ENCODE measurements at regions not wholly inside any gene's neighbourhood (a gene's known extent, or its start where the extent isn't known, plus 50 kb on each side); places are given as distances from the start of the nearest gene placed in this dataset.
"Not testable (repeated sequence)": the region's sequence is repeated elsewhere in the genome, so short reads cannot be mapped to it uniquely, and the experiment has no call there.

DNA sequence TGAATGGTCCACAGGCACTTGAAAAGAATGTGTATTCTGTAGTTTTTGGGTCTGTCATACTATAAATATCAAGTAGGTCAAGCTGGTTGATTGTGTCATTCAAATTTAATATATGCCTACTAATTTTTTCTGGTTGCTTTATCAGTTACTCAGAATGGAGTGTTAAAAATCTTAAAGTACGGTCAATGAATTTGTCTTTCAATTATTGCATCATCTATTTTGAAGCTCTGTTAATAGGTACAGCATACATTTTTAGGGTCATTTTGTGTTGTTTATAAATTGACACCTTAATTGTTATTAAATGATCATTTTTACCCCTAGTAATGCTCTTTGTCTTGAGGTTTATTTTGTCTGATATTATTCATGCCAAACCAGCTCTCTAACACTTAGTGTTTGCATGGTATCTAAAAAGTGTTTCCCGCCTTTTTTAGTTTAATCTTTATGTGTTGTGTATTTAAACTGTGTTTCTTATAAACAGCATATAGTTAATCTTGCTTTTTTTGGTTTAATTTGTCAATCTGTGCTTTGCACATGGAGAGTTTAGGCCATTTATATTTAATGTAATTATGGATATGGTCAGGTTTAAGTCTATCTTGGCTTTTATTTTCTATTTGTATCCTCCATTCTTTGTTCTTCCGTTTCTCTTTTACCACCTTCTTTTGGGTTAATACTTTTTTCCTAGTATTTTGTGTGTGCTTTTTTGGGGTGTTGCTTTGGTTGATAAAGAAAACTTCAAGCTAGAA is 204.9 kb upstream of the EEF2KMT start:
- no peak for DNase-seq

DNA sequence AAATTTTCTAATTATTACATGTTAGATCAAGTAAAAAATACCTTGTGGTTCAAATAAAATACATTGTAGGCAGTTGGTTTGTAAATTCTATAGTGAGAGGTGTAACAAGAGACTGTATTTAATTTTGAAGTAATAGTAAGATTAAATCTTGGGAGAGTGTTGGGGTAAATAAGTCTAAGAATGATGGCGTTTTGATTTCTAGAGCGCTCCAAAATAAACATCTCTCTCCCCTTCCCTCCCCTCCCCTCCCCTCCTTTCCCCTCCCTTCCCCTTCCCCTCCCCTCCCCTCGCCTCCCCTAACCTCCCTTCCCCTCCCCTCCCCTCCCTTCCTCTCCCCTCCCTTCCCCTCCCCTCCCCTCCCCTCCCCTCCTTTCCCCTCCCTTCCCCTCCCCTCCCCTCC is 200.6 kb upstream of the EEF2KMT start:
- DNase-seq = no peak

DNA sequence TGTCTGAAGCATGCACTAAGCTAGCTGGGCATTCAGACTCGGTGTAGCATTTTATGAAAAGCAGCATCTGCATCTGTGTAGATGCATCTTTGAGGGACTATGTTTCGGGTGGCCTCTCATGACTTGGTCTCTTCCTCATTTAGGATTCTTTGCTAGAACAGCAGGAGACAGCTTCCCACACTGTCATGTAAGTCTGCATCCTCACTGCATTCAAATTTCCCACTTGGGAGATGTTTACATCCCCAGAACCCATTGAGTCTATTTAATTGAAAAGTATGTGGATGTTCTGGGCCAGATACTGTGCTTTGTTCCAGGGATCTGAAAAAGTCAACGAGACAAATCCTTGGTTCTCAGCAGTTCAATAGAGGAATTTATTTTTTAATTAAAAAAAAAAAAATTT is 198.6 kb upstream of the EEF2KMT start:
- no peak for DNase-seq

DNA sequence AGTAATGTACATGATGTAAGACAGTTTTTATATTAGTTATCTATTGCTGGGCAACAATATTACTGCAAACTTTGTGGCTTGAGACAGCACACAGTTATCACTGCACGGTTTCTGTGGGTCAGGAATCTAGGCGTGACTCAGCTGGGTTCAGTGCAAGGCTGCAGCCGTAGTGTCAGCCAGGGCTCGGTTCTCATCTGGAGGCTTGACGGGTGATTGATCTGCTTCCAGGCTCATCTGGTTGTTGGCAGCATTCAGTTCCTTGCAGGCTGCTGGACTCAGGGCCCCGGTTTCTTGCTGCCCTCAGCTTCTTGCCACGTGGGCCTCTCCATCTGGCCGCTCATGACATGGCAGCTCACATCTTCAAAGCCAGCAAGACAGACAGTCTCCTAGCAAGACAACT is 197.7 kb upstream of the EEF2KMT start:
- DNase-seq = not testable (repeated sequence)

DNA sequence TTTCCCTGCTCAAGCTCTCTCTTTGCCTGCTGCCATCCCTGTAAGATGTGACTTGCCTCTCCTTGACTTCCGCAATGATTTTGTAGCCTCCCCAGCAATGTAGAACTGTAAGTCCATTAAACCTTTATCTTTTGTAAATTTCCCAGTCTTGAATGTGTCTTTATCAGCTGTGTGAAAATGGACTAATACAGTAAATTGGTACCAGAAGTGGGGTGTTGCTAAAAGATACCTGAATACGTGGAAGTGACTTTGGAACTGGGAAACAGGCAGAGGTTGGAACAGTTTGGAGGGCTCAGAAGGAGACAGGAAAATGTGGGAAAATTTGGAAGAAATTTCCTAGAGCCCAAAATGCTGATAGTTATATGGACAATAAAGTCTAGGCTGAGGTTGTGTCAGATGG is 184.6 kb upstream of the EEF2KMT start:
- not testable (repeated sequence) for DNase-seq

DNA sequence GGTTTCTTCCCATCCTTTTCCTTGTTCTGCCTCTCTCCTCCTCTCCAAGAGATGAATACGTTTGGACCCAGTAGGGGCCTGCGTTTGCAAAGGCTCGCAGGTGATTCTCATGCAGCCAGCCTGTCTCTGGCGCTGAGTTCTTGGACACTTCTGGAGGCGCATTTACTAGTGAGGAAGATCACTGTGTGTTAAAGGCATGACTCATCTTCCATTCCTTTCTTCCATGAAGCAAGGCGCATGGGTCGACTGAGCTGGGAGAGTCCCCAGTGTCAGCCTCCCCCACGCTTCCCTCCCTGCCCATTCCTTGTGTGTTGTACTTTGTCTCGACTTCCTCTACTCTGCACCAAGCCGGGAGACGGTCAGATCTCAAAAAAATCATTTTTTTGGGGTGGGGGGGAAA is 159.9 kb upstream of the EEF2KMT start:
- DNase-seq = no peak

DNA sequence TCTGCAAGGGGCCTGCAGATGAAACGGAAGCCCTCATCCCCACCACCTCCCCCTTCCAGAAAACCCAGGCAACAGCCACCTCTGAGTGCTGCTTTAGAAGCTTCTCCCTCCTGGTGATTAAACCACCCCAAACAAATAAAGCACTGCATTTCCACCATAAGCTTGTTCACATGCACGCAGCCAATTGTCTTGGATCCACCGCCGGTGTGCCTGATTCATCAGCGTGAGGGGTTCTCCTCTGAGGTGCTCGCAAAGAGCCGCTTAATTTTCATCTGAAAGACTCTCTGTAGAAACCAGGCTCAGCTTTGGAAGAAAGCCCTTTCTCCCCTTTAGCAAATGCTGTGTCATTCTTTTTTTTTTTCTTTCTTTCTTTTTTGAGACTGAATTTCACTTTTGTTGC is 155.2 kb upstream of the EEF2KMT start:
- no peak for DNase-seq

DNA sequence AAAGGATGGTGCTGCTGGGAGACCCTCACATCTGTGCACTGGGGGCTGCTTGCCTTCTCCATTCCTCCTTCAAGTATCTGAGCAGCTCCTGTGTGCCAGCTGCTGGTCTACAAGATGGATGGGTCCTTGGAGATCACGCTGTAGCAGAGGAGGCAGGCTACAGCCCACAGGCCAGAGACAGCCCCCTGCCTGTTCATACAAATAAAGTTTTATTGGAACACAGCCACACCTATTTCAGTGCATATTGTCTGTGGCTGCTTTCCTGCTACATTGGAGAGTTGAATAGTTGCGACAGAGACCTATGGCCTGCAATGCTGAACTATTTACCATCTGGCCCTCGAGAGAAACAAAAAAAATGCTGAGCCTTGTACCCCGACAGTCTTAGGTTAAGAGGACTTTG is 149.8 kb upstream of the EEF2KMT start:
- not testable (repeated sequence) for DNase-seq

DNA sequence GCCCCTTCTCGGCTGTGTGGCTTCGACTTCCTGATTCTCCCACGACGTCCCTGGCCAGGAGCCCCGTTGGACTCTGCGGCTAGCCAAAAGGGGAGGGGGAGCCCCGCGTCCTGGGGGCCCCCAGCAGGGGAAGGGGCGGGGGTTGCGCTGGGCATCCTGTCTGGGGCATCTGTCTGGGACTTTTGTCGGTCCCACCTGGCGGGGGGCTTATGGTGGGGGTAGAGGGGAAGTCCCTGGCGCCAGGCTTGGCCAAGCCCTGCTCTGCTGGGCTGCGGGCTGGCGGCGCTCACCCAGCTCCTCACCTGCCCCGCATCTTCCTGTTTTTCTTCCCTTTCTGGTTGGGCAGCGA is 142.7 kb upstream of the EEF2KMT start:
- DNase-seq = not testable (repeated sequence)

DNA sequence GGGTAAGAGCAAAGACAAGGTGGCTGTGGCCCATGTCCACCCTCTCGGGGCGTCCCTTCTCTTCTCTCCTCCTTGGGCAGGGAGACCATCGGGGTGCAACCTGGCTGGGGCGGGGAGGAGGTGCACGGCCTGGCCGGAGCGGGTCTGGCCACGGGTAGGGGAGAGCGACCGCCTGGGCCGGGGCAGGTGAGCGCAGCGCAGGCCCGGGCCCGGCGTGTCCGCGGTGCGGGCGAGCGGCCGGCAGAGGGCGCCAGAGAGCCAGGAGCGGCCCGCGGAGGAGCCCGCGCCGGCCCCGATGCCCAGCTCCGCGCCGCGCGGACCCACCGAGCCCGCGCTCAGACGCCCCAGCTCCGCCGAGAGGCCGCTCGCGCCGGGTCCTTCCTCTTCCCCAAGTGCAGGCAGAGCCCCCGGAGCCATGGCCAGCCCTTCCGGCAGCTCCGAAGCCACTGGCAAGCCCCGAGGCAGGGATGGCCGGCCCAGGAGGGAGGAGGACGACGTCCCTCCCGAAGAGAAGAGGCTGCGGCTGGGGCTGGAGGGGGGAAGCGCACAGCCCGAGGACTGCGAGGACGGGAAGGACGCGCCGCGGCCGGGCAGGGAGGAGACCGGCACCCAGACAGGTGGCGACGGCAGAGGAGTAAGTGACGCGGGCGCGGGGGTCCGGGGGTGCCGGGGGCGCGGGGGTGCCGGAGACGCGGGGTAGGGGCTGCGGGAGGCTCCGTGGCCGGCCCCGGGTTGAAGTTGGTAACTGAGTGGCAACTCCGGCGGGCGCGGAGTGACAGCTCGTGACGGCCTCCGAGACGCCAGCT is 142.1 kb upstream of the EEF2KMT start:
- not testable (repeated sequence) for DNase-seq

DNA sequence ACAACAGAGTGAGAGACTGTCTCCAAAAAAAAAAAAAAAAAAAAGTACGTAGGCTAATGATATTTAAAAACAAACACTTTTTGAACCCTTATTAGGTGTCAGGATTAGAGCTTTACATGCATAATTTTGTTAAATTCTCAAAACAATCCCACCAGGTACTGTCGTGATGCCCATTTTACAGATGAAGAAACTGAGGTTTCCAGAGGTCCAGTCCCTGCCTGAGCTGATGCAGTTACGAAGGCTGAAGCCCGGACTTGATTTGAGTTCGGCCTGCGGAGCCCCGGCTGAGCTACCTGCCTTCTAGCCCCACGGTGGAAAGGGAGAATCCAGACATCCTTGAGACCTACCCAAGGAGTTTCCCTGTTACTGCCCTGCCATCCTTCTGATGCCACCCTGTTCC is 137.5 kb upstream of the EEF2KMT start:
- DNase-seq = no peak

DNA sequence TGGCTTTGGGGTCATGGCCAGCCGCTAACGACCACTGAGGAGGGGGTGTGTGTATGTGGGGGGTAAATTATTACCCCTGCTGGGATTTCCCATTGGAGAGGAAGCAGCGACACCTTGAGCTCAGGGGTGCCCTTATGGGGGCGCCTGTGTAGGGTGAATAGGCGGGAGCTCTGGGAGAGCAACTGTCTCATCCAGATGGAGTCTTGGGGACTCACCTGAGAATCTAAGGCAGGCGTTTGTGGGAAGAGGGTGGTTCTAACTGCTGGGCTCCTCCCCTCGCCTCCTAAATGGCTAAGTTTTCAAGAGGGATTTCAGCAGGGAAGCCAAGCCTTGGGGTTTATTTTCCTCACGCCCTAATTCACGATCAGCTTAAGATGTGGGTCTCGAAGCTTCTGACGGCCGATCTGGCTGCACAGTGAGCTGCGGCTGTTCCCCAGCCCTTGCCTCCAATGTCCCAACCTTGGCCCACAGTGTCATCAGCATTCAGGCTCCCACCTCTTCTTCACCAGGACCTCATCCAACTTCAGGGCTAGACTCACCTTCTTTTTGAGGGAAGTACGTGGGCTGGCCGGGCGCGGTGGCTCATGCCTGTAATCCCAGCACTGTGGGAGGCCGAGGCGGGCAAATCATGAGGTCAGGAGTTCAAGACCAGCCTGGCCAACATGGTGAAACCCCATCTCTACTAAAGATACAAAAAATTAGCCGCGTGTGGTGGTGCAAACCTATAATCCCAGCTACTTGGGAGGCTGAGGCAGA is 136.9 kb upstream of the EEF2KMT start:
- DNase-seq = no peak

DNA sequence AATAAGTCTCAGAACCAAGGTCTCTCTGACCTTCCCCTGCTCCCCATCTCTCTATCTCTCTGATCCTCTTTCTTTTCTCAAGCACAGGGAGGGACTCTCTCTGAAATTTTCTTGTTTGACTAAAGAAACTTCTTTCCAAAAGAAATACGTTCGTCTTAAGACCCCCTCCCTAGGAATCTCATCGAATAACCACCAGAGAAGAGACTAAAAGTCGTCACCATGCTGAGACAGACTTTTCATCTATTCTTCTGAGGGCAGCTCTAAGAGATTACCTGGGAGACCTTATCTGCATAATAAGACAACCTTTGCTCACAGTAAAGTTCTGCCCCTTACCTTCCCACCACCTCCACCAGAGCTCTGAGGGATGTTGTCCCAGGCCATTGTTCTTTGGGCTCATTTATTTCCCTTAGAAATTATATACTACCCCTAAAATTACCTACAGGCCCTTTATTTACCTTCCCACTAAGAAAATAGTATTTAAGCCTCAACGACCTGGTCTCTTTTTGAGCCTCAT is 133.7 kb upstream of the EEF2KMT start:
- DNase-seq = no peak

DNA sequence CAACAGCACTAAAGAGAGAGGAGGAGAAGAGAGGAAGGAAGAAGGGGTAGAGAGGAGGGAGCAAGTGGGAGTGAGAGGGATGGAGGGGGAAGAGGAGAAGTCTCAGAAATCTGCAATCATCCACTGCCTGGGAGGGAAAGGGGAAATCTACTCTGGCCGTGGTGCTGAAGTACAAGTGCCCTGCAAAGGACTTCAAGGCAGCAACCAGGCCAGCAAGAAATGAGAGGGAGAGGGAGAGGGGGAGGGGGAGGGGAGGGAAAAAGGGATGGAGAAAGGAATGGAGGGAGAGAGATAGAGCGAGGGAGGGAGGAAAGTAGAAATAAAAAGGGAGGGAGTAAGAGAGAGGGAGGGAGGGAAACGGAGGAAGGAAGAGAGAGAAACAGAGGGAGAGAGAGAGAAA is 130.8 kb upstream of the EEF2KMT start:
- DNase-seq = no peak

DNA sequence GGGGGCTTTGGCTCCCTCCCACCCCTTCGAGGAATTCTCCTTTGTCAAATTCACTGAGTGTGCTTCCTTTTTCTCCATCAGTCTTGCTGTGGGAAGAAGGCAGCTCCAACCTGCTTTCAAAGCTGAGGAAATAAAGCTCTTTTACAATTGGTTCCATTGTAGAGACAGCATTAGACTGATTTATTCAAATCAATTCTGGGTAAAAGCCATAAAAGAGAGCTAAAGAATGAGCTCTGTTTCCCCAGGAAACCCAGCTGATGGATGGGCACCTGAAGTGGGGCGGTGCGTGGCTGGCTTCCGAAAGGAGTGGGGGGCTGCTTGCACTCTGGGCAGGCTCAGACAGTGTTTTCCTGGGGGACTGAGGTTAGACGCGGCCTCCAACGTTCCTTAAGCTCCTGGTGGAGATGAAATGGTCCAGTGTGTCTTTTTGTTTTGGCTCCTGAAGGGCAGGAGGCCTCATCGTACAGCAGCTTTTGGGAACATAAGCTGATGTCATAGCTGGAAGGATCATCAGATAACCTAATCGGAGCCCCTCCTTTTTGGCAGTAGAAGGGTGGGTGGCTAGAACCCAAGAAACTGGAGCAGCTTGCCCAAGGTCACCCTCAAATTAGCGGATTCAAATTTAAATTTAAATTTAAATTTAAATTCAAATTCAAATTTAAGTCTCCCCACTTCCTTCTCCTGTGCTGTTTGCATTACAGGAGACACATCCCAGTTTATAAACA is 128.5 kb upstream of the EEF2KMT start:
- DNase-seq = no peak

DNA sequence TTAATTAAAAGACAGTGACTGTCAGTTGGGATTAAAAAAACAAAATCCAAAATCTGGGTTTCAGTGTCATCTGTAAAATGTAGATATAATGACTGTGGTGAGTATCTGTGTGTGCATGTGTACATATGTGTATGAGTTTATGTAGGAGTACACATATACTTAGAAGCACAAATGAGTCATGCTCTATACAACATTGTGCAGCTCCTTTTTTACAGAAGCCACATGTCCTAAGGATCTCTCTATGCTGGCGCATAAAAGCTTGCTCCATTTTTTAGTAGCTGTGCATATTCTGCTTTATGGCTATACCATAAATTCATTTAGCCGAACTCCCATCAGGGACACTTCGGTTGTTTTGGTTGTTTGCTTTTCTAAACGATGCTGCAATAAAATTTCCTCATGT is 125.2 kb upstream of the EEF2KMT start:
- no peak for DNase-seq

DNA sequence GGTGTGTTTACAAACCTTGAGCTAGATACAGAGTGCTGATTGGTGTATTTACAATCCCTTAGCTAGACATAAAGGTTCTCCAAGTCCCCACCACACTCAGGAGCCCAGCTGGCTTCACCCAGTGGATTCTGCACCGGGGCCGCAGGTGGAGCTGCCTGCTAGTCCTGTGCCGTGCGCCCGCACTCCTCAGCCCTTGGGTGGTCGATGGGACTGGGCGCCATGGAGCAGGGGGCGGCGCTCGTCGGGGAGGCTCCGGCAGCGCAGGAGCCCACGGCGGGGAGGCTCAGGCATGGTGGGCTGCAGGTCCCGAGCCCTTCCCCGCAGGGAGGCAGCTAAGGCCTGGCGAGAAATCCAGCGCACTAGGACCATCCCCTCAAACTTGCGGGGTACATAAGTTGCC is 124.2 kb upstream of the EEF2KMT start:
- DNase-seq = not testable (repeated sequence)

DNA sequence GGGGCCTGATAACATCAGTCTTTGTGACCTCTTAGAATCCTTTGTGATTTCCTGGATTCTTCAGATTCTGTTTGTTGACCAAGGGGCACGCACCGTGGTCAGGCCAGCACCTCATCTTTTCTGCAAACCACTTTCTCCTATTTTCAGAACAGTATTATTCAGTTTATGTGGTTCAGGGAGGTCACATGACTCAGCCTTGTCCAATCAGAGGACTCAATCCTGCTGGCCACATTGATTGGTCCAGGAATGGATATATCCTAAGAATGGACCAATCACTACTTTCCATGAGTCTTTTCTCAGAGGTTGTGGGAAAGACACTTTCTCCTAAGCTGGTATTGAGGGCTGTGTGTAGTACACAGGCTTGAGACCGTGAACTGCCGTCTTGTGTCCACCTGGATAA is 123.1 kb upstream of the EEF2KMT start:
- DNase-seq = no peak

DNA sequence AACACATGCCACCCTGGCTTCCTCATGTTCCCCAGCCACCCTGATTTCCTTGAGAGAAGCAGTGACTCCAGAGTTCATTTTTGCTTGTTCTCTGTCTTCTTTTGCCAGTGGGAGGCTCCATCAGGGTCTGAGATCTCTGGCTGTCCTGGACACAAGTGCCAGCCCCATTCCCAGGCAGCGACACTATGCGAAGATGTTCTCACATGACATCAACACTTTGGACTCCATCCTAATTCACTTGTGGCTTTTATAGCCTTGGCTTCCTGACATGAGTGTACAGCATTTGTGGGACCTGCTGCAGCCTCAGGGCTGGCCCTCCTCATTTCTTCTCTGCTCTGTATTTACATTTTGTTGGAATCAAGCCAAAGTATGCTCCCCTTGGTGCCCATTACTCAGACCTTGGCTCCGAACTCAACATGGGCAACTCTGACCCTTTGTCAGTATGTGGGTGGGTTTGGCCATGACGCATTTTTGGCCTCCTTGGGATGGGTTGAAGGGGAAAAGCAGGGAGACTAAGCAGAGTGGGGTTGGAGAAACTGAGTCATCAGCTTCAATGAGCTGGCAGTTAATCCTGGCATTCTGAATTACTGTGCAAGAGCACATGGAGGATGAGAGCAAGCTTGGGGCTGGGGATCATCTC is 119.0 kb upstream of the EEF2KMT start:
- DNase-seq = no peak

DNA sequence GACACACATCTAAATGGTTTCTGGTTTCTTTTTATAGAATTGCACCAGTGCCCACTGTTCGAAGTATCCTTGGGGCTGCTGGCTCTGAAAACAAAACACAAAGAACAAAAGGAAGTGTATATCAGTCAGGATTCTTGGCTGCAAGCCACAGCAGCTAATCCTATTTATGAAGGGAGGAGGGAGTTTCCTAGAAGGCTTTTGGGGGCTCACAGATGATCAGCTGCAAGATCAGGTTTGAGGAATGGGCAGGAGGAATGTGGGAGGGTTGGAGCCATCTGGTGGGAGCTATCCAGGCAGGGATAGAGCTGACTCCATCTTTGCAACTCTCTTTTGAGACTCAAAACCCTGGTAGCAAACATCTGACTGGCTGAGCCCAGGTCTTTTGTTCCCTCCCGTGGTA is 118.3 kb upstream of the EEF2KMT start:
- no peak for DNase-seq

DNA sequence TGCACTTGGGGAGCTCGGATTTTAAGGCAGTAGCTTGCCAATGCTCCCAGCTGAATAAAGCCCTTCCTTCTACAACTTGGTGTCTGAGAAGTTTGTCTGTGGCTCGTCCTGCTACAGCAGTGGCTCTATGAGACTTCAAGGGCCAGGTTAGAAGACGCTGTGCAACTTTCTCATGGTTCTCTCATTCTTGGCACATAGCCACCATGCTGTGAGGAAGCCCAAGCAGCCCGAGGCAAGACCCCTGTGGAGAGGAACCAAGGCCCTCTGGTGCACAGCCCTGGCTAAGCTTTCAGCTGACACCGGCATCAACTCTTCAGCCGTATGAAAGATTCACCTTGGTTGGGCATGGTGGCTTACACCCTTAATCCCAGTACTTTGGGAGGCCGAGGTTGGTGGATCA is 116.9 kb upstream of the EEF2KMT start:
- no peak for DNase-seq

DNA sequence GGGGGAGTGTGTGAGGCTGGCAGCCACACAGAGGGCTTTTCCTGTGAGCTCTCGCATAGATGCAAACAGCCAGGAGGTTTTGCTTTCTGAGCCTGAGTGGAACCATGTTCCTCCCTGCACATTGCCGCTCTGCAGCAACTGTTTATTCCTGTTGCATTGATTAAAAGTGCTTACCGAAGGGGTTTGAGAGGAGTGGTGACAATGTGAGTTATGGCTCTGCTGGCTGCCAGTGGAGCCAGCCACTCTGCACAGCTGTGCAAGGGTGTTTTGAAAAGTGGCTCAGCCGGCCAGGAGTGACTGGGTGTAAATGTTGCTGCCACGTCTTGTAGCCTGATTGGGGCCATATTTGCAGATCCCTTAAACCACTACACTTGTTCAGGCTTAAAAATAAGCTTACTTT is 114.9 kb upstream of the EEF2KMT start:
- not testable (repeated sequence) for DNase-seq

All from GF-D8 (cell line).